GM03348 (cell line): ENCODE measurements at regions not wholly inside any gene's neighbourhood (a gene's known extent, or its start where the extent isn't known, plus 50 kb on each side); places are given as distances from the start of the nearest gene placed in this dataset.
"Not testable (repeated sequence)": the region's sequence is repeated elsewhere in the genome, so short reads cannot be mapped to it uniquely, and the experiment has no call there.

Source experiments
- DNase-seq: peaks from one replicate; pipeline ENCODE4 v3.0.0; 2012; ENCODE audit warnings: low spot score

DNA sequence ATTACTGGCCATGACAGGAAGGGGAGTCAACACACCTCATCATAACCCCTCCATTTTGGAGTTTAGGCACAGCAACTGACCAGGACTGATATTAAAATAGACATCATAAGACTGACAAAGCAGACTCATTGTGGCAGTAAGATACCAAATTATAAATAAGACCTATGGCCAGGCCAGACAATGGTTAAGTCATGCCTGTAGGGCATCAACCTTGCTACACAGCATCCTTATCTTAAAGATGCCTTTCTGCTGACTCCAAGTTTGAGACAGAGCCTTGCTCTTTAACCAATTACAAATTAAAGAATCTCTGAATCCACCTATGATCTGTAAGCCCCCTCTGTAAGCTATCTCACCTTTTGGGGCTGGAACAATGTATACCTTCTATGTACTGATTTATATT lies 65.5 kb downstream of the VCX2 start:
- no peak for DNase-seq

DNA sequence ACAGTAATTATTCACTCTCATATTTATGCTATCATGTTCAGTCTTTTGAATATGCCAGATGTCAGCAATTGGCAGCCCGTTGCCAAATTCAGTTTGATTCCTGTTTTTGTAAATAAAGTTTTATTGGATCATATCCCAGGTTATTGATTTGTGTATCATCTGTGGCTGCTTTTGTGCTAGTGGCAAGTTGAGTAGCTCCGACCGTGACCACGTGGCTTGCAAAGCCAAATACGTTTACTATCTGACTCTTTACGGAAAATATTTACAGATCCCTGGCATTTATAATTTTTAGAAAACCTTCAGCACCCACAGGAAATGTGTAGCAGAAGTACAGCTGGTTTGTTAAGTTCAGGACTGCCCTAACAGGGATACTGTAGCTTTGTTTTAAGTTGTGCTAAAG lies 67.4 kb downstream of the VCX2 start:
- no peak for DNase-seq

DNA sequence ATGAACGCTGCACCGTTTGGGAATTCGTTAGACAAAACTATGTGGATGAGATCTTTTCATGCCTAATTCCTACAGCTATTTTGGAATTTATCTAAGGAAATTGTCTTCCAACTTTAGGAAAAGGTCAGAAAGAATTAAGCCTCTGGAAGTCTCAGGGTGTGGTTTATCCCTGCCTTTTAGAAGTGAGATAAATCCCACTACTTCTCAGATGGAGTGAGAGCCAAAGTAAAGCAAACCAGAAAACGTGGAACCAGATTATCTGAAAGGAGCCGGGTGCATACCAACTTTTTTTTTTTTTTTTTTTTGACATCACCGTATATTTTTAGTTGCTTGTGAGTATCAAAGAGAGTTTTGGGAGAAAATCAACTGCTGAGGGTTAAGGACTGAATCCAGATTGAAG lies 79.6 kb downstream of the VCX2 start:
- DNase-seq = no peak

DNA sequence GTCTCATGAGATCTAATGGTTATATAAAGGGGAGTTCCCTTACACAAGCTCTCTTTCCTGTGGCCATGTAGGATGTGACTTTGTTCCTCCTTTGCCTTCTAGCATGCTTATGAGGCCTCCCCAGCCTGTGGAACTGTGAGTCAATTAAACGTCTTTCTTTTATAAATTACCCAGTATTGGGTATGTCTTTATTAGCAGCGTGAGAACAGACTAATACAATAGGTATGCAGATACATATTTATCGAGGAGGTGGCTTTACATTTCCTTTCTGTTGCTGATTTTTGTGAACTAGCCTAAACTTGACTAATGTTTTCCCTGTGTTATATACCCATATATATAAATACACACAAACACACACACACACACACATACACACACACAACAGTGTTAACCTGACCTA lies 80.2 kb downstream of the VCX2 start:
- no peak for DNase-seq

DNA sequence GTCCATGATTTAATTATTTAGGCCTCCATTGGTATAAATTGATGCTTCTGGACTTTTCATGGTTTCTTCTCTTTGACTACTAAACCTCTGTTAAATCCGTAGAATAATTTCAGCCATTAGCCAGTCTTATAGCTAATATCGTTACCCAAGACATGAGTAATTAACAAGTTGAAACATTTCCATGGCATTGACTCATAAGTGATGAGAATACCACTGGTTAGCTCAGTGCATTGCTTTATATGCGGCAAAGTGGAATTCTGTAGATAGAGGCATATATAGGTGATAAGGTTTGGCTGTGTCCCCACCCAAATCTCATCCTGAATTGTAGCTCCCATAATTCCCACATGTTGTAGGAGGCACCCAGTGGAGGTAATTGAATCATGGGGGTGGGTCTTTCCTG lies 80.6 kb downstream of the VCX2 start:
- DNase-seq = no peak

DNA sequence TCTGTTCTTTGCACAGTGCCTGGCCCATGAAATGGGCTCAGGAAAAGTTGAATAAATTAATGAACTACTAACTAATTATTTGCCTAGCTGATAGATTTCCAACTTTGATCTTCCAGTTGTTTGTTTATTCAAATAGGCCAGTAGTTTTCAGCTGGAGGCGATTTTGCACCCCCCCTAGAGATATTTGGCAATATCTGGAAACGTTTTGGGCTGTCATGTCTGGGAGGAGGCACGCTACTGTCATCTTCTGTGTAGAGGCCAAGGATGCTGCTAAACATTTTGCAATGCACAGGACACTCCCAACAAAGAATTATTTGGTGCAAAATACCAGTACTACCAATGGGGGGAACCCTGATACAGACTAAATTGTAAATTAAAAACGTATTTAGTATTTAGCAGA lies 81.9 kb downstream of the VCX2 start:
- no peak for DNase-seq

DNA sequence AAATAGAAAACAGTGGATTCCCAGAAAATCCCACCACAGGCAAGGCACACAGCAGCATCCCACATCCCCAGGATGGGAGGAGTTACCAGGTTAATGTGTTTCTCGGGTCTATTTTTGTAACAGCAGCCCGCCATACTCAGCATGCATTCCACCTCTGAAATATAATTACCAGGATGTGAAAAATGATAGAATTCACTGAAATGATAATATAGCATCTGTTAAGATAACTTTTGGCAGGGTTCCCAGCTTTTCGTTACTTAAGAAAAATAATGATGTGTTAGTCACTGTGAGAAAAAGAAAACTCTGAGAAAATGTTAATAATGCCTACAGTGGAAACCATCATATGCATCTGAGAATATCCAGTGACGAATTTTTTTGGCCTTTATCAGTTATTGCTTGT lies 87.1 kb downstream of the VCX2 start:
- DNase-seq = no peak

DNA sequence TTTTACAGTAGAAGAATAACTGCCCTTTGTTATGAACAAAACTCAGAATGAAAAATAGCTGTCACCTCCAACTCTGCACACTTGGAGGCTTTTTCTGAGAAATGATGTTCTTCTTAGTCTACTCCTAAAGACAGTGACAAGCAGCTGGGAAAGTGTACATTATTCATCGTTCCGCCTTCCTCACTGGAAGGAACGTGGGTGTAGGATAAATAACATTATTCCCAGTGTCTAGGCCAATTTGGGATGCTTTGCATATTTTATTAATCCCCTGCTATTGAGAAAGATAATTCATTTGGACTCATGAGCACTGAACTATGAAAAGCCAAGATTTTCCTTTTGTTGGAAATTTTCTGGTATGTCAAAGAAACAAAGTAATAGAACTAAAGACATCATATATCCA lies 87.8 kb downstream of the VCX2 start:
- DNase-seq = no peak

DNA sequence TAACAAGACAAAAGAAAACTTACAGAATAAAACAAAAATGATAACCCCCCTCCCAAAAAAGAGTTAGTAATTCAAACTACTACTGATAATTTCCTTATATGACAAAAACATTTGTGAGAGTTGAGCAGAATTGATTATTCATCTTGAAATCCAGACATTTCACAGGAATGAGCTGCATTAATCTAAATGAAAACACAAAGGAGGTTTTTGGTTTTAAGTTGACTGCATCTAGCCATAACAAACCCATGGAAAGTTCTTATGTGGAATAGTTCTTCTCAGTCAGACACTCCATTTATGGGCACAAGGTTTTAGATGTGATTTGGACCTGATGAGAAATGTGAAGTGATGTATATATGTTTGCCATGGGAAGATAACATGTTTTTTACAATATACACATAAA lies 95.4 kb downstream of the VCX2 start:
- DNase-seq = no peak

DNA sequence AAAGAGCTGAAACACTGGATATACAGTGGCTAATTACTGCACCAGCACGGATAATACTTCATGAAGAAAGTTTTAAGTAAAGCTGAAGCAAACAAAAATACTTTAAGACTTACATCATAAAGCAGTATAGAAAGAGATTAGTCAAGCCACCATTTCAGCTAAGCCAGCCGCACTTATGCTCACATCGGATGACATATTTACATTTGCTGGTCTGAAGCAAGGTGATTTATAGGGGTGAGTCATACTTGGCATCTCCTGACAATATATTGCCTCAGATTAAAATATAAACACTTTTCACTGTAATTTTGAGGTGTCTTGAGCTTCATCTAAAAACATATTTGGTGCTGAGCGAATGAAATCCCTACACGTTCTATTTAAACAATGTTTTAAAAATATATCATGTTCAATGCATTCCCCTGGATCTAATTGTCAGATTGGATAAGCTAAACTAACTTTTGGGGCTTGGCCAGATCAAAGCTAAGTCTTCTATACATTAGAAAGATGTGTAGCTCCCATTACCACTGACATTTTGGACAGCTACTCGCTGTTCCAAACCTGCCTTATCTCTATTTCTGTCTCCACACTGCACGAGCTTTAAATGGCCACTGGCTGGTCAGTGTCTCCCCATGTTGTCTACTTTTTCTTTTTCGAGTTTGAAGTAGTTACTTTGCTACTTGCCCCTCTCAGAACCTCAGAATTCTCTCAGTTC lies 103.2 kb downstream of the VCX2 start:
- no peak for DNase-seq

DNA sequence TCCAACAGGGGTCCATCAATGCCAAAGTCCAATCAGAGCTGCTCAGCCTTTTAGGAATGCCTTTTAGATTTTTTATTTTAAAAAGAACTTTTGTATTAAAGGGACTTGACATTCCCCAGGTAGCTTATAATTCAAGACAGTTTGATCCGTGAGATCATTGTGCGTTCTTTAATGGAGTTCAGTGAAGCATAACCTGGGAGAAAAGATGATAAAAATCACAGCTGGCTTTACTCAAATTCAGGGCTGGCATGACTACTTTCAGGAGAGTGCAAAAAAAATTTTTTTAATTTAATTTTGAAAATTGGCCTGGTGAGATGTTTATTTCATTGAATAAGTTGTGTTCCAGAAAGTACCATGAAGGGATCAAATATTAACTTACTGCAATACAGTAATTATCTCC lies 118.2 kb downstream of the VCX2 start:
- DNase-seq = no peak

DNA sequence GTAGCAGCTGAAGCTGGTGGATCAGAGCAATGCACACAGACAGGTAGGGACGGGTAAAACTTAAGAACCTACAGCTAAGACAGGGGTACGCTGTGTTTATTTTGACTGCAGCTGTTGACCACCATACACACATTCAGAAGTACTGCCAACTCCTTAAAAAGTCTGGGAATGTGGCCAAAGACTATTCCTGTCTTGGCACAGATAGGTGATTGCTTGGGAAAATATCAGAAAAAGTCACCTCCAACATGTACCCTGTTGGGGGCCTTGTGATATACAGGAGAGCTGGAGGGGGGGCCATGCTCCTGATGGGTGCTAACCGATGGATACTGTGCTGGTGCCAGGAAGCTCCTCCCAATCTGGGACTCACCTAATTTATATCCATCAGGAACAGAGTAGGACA lies 121.2 kb downstream of the VCX2 start:
- no peak for DNase-seq

DNA sequence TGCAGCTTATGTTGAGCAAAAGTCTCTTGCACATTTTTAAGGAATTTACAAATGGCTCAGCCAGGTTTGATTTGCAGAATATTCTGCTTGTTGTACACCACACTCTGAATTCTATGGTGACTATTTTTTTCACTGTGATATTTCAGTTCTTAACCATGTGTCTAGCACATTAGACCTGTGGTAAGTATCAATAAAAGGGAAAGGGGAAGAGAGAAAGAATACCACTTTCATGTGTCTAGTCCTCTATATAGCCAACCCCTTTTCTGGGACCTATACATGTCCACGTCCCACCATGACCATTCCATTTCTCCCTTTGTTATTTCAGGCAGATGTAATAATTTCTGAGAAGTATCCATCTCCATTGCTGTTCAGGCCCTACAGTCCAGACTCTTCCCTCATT lies 121.3 kb upstream of the PNPLA4 start:
- DNase-seq = no peak

DNA sequence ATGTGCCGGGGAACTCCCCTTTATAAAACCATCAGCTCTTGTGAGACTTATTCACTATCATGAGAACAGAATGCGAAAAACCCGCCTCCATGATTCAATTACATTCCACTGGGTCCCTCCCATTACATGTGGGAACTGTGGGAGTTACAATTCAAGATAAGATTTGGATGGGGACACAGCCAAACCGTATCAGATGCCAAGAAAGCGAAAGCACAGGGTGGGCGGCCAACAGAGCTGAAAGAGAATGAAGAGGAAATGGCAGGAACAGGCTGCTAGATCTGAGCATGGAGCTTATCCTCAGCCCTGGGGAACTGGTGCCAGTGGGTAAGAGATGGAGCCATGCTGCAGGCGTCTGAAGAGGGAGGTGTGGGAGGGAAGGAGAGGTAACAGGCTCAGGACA lies 117.7 kb upstream of the PNPLA4 start:
- no peak for DNase-seq

DNA sequence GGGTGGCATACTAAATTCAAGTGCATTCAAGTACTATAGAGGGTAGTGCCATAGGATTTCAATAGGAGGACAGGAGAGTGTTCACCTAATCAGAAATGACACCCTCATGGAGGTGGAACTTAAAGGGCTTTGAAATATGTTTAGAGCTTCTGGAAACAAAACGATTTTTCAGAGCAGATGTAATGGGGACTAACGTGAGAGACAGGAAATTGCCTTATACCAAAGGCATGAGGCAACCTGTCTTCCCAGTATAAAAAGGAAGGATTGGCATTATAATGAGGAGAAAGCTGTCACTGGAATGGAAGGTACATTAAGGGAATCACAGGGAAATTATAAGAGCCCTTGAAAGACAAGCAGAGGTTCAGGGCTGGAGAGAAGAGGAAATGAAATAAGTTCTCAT lies 116.3 kb upstream of the PNPLA4 start:
- DNase-seq = no peak

DNA sequence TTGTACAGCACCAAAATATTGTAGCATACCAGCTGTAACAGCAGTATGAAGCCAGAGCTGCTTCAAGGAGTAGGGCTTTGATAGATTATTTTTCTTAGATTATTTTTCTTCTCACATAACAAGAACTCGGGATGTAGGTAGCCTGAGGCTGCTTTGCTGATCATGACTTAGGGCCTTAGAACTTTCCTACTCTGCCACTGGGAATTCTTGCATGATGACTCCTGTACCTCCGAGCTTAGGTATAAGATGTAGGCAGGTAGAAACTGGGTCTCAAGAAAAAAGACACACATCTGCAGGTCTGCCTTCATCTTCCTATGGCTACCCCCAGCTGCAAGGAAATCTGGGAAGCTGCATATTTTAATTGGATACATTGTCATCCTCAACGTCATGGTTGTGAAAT lies 115.9 kb upstream of the PNPLA4 start:
- DNase-seq = no peak

DNA sequence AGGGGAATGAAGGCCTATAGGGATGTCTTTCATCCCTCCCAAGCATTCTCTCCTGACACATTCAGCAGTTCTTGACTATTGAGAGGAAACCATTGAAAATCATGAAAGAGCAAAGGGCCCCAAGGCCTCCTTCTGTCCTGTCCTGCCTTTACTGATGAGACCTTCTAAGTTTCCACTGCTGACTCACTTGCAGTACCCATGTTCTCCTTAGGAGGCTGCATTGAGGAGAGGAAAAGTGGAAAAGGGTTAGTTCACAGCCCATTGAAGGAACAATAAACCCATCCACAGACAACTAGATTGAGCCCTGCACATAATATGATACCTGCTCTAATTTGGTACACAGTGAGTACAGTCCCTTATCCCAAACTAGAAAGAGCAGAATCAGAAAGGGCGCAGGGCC lies 115.1 kb upstream of the PNPLA4 start:
- DNase-seq = no peak

DNA sequence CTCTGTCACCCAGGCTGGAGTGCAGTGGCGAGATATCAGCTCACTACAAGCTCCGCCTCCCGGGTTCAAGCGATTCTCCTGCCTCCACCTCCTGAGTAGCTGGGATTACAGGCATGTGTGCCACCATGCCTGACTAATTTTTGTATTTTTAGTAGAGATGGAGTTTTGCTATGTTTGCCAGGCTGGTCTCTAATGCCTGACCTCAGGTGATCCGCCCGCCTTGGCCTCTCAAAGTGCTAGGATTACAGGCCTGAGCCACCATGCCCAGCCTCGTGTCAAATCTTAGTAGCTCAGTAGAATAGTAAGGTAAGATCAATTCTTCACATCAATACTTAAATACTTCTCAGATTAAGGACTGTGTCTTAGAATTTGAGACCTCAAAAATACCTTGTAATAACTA lies 112.5 kb upstream of the PNPLA4 start:
- not testable (repeated sequence) for DNase-seq

DNA sequence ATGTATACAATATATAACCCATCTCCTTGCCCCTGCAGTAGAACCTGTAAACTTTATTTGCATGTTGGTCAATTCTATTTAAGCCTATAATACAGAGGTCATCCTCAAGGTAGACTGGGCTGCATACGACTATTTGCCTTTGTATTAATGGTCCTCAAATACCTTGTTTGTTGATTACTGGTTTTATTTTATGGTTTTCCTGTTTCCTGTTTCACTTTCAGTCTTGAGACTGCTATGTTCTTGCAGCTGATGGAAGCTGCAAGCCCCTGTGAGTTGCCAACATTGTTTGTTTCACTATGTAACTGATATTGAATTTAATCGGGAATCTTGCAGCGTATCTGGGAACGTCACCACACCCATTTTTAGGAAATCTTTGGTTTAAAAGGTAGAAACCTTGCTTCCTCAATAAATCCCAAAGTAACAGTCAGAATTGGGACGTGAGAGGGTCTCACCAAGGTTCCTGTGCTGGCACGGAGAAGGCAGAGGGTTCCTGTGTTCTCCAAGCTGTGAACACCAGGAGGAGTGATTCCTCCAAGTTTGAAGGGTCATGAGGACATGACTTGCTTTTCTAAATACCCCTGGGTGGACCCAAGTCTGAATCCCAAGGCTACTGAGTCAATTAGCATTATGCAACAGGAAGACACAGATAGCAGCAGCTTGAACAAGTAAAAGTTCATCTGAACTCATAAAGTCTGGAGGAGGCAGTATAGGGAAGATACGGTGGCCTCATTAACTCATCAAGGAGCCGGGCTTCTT lies 110.6 kb upstream of the PNPLA4 start:
- no peak for DNase-seq

DNA sequence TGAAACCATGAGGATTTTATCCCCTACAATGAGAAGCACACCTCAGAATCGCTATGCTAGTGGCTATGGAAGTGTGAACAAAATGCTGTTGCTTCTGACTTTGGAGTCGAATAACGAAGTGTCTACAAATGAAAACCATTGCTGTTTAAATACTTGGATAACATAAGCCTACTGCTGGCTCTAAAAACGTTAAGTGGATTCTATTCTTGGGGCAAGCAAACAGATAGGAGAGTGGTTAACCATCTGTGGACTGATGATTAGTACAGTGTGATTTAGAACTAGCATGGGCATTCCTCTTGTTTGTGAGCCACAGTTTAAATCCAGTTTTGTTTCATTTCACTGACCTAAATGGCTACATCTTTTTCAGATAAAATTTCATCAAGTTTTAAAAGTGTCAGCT lies 109.7 kb upstream of the PNPLA4 start:
- DNase-seq = no peak

DNA sequence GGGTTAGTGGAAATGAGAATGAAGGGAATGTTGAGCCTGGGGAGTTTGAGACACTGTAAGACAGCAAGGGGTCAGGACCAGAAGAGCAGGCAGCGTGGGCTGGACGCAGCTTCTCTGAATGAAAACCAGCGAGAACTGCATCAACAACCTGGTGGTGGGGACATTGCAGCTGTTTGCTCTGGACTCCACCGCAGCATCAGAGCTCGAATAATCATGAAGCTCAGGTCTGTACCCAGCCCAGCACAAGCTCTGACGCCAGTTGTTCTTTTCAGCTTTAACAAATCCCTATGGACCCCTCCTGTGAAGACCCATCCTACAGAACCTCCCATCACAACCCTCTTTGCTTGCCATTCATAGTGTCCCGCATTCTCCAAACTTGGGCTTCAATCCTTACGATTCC lies 106.8 kb upstream of the PNPLA4 start:
- no peak for DNase-seq

DNA sequence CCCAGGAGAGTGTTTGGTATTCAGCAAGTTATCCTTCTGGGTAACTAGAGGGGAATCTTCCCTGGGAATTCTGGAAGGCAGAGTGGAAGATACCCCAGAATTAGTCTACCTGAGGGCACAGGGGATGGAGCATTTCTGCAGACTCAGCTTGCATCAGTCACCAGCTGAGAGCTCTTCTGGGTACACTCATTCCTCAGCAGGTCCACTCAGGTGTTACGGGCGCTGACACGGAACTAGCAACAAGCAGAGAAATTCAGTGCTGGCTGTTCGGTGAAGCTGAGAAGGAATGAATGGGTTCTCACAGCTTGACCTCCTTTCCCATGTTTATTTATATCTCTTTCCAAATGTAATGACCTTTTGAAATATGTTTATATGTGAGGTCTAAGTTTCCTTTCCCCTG lies 106.0 kb upstream of the PNPLA4 start:
- DNase-seq = no peak

DNA sequence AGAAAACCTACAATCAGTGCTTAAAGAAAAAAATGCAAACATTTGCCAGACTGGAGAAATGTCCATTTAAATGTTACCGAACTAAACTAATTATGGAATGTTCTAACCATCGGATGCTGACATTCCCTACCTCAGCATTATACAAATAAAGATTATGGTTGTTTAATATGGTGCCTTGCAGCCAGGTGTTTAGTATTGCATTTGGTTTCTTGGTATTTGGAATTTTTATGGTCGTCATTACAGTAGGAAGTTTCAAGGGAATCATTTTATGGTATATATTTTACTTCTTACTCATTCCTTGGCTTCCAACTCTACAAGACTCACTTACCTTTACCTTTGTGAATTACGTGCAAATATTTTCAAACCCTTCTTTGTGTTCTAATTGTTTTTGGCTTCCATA lies 103.1 kb upstream of the PNPLA4 start:
- no peak for DNase-seq

DNA sequence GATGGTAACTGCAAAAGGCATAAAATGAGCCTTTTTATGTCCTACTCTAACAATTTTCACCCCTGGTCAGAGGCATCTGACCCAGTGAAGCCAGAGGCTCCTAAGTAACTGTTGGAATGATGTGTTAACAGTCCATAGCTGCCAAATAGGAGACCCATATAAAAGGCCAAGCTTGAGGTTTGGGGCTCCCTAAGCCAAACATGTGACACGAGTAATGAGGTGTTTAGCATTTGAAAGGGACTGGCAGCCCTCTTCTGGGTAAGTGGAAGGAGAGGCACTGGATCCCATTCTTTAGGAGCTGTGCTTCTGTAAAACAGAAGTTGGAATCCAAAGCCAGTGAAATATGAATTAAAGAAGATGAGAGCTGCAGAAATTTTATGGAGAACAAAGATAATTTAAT lies 100.6 kb upstream of the PNPLA4 start:
- DNase-seq = no peak
